ENCODE measurements at regions not wholly inside any gene's neighbourhood (a gene's known extent, or its start where the extent isn't known, plus 50 kb on each side); places are given as distances from the start of the nearest gene placed in this dataset.

- no peak overlapping the region for H3K4me3 Mint-ChIP-seq (ENCODE audit: low read depth)
- H3K27ac Mint-ChIP-seq = no peak overlapping the region
- TF ChIP-seq CTCF (IDR thresholded peaks at IDR 0.05; ENCODE audit: unreplicated experiment) = no peak
- H3K4me1 Mint-ChIP-seq (ENCODE audit: low read depth) = peaks cover 8% of the 10 kb centered on the region
- peaks cover 5% of the 10 kb centered on the region for H3K27me3 Mint-ChIP-seq
- DNase-seq (ENCODE audit: low spot score, unreplicated experiment) = no peak
- H3K9me3 Mint-ChIP-seq (ENCODE audit: low read depth) = no peaks in the 10 kb centered on the region
- no peaks in the 10 kb centered on the region for H3K36me3 Mint-ChIP-seq (ENCODE audit: insufficient read depth)
Measured at GRCh38 chr12:126903027-126903876, 1363.7 kb upstream of the TMEM132C start.

DNA sequence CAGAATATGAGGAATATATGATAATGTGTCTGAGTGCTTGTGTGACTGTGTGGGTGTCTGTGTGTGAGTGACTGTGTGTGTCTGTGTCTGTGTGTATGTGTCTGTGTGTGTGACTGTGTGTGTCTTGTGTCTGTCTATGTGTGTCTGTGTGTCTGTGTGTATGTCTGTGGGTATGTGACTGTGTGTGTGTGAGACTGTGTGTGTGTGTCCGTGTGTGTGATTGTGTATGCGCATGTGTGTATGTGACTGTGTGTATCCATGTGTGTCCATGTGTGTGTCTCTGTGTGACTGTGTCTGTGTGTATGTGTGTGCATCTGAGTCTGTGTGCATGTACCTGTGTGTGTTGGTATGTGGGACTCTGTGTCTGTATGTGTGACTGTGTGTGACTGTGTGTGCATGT is 1361.2 kb upstream of the TMEM132C start:
- Mint-ChIP-seq H3K9me3 (ENCODE audit: low read depth) (no peaks in the 10 kb centered on the region), H3K4me3 (ENCODE audit: low read depth) (no peak overlapping the region), H3K36me3 (ENCODE audit: insufficient read depth) (no peaks in the 10 kb centered on the region), H3K4me1 (ENCODE audit: low read depth) (peaks cover 6% of the 10 kb centered on the region), H3K27ac (no peak overlapping the region), H3K27me3 (no peaks in the 10 kb centered on the region)
- no peak for TF ChIP-seq CTCF (IDR thresholded peaks at IDR 0.05; ENCODE audit: unreplicated experiment)
- no peak for DNase-seq (ENCODE audit: low spot score, unreplicated experiment)

DNA sequence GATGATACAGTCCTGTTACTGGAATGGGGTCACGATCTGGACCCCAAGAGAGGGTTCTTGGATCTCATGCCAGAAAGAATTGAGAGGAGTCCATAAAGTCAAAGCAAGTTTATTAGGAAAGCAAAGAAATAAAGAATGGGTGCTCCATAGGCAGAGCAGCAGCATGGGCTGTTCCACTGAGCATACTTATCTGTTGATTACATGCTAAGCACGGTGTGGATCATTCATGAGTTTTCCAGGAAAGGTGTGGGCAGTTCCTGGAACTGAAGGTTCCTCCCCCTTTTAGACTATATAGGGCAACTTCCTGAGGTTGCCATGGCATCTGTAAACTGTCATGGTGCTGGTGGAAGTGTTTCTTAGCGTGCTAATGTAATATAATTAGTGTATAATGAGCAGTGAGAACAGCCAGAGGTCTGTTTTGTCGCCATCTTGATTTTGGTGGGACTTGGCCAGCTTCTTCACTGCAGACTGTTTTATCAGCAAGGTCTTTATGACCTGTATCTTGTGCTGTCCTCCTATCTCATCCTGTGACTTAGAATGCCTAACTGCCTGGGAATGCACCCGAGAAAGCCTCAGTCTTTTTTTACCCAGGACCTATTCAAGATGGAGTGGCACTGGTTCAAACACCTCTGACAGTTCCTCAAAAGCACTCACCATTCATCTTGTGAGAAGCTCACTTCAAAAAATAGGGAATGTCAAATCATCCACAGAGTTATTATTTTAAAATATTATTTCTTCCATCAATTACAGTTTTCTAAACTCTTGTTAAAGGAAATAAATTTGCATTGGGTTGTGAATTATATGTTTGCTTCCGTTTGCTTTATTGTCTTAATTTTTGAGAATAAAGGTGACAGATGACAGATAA is 1358.8 kb upstream of the TMEM132C start:
- no peak for DNase-seq (ENCODE audit: low spot score, unreplicated experiment)
- H3K27me3 Mint-ChIP-seq = no peaks in the 10 kb centered on the region
- no peak overlapping the region for H3K4me3 Mint-ChIP-seq (ENCODE audit: low read depth)
- no peak for TF ChIP-seq CTCF (IDR thresholded peaks at IDR 0.05; ENCODE audit: unreplicated experiment)
- no peaks in the 10 kb centered on the region for H3K36me3 Mint-ChIP-seq (ENCODE audit: insufficient read depth)
- no peaks in the 10 kb centered on the region for H3K9me3 Mint-ChIP-seq (ENCODE audit: low read depth)
- no peaks in the 10 kb centered on the region for H3K4me1 Mint-ChIP-seq (ENCODE audit: low read depth)
- H3K27ac Mint-ChIP-seq = no peak overlapping the region

- H3K27me3 Mint-ChIP-seq = no peaks in the 10 kb centered on the region
- TF ChIP-seq CTCF (IDR thresholded peaks at IDR 0.05; ENCODE audit: unreplicated experiment) = no peak
- H3K9me3 Mint-ChIP-seq (ENCODE audit: low read depth) = no peaks in the 10 kb centered on the region
- no peaks in the 10 kb centered on the region for H3K4me1 Mint-ChIP-seq (ENCODE audit: low read depth)
- no peak overlapping the region for H3K27ac Mint-ChIP-seq
- DNase-seq (ENCODE audit: low spot score, unreplicated experiment) = no peak
- no peaks in the 10 kb centered on the region for H3K36me3 Mint-ChIP-seq (ENCODE audit: insufficient read depth)
- H3K4me3 Mint-ChIP-seq (ENCODE audit: low read depth) = no peak overlapping the region
Measured at GRCh38 chr12:126908765-126909142, 1358.2 kb upstream of the TMEM132C start.

DNA sequence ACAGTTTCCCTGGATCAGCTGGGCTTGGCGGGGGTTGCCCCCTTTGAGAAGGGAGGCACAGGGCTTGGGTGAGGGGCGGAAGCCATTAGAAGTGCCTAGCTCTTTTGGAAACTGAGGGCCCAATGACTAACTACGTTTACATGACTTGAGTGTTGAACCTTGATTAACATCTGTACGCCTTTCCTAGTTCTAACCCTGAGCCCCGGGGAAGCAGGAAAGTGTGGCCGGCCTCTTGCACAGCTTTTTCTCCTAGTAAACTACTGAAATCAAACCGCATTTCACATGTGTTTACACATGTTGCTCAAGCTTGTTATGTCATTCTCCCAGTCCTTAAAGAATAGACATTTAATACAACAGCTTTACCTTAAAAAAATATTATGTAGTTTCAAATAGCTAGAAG is 1356.4 kb upstream of the TMEM132C start:
- Mint-ChIP-seq H3K27me3 (peaks cover 3% of the 10 kb centered on the region), H3K4me3 (ENCODE audit: low read depth) (no peak overlapping the region), H3K4me1 (ENCODE audit: low read depth) (peaks cover 6% of the 10 kb centered on the region), H3K9me3 (ENCODE audit: low read depth) (no peaks in the 10 kb centered on the region), H3K36me3 (ENCODE audit: insufficient read depth) (no peaks in the 10 kb centered on the region), H3K27ac (peak overlapping the region; percentile 53)
- no peak for TF ChIP-seq CTCF (IDR thresholded peaks at IDR 0.05; ENCODE audit: unreplicated experiment)
- DNase-seq (ENCODE audit: low spot score, unreplicated experiment) = no peak

All from progenitor cell of endocrine pancreas (in vitro differentiated cells).